Ishikawa (cell line): ENCODE measurements at regions not wholly inside any gene's neighbourhood (a gene's known extent, or its start where the extent isn't known, plus 50 kb on each side); places are given as distances from the start of the nearest gene placed in this dataset.

Source experiments
- CEBPB ChIP-seq: IDR thresholded peaks from 2 replicates; pipeline ENCODE4 v1.6.1; 2012
- CREB1 ChIP-seq: IDR thresholded peaks from 2 replicates; pipeline ENCODE4 v1.6.1; 2012; ENCODE audit warnings: low read depth
- EGR1 ChIP-seq: IDR thresholded peaks from 2 replicates; pipeline ENCODE4 v1.6.1; 2012
- EP300 ChIP-seq: IDR thresholded peaks from 2 replicates; pipeline ENCODE4 v1.6.1; 2012; ENCODE audit warnings: borderline replicate concordance
- FOXM1 ChIP-seq: IDR thresholded peaks from 2 replicates; pipeline ENCODE4 v1.6.1; 2012; ENCODE audit warnings: low read depth, borderline replicate concordance
- MAX ChIP-seq: IDR thresholded peaks from 2 replicates; pipeline ENCODE4 v1.6.1; 2012
- NFIC ChIP-seq: IDR thresholded peaks from 2 replicates; pipeline ENCODE4 v1.6.1; 2012
- RAD21 ChIP-seq: IDR thresholded peaks from 2 replicates; pipeline ENCODE4 v1.6.1; 2012; ENCODE audit warnings: low read depth
- REST ChIP-seq: IDR thresholded peaks from 2 replicates; pipeline ENCODE4 v1.6.1; 2012; ENCODE audit warnings: low read depth, mild to moderate bottlenecking
- TAF1 ChIP-seq: IDR thresholded peaks from 2 replicates; pipeline ENCODE4 v1.6.1; 2012; ENCODE audit warnings: low read depth, mild to moderate bottlenecking
- TCF12 ChIP-seq: IDR thresholded peaks from 2 replicates; pipeline ENCODE4 v1.6.1; 2012; ENCODE audit warnings: low read depth
- TEAD4 ChIP-seq: IDR thresholded peaks from 2 replicates; pipeline ENCODE4 v1.6.1; 2012
- USF1 ChIP-seq: IDR thresholded peaks from 2 replicates; pipeline ENCODE4 v1.6.1; 2012
- YY1 ChIP-seq: IDR thresholded peaks from 2 replicates; pipeline ENCODE4 v1.6.1; 2012; ENCODE audit warnings: low read depth
- ZBTB7A ChIP-seq: IDR thresholded peaks from 2 replicates; pipeline ENCODE4 v1.6.1; 2012; ENCODE audit warnings: low read depth

- TF ChIP-seq REST (no peak), TAF1 (no peak), FOXM1 (no peak), RAD21 (no peak), TEAD4 (no peak)
Observed at GRCh38 chr6:22722913-22723312, 153.5 kb downstream of the HDGFL1 start.

GRCh38 chr6:22726966-22727365 is 157.6 kb downstream of the HDGFL1 start:
- no peak for TF ChIP-seq TCF12

GRCh38 chr6:22727710-22728109 is 158.3 kb downstream of the HDGFL1 start:
- TF ChIP-seq REST = no peak
- TF ChIP-seq TCF12 = no peak
- TF ChIP-seq TAF1 = no peak
- no peak for TF ChIP-seq ZBTB7A
- no peak for TF ChIP-seq EP300

- TF ChIP-seq ZBTB7A (no peak), RAD21 (no peak), MAX (no peak), USF1 (no peak), EGR1 (no peak), TCF12 (no peak), TAF1 (no peak), TEAD4 (no peak), CREB1 (no peak), YY1 (no peak), CEBPB (no peak), NFIC (no peak), EP300 (no peak), REST (no peak), FOXM1 (no peak)
Observed at GRCh38 chr6:22732176-22732970, 163.0 kb downstream of the HDGFL1 start.

GRCh38 chr6:22736740-22737139 is 167.4 kb downstream of the HDGFL1 start:
- TF ChIP-seq TCF12 = no peak
- no peak for TF ChIP-seq TEAD4
- no peak for TF ChIP-seq ZBTB7A
- no peak for TF ChIP-seq EGR1
- no peak for TF ChIP-seq NFIC
- TF ChIP-seq CEBPB = no peak
- TF ChIP-seq TAF1 = no peak
- no peak for TF ChIP-seq YY1
- TF ChIP-seq RAD21 = no peak
- TF ChIP-seq FOXM1 = no peak
- TF ChIP-seq CREB1 = no peak
- no peak for TF ChIP-seq REST
- TF ChIP-seq EP300 = no peak
- no peak for TF ChIP-seq MAX
- TF ChIP-seq USF1 = no peak
